Amniotic stem cell (primary cell): ENCODE measurements at regions not wholly inside any gene's neighbourhood (a gene's known extent, or its start where the extent isn't known, plus 50 kb on each side); places are given as distances from the start of the nearest gene placed in this dataset.
A peak's percentile ranks its signal among the peaks of the same experiment; 100 is the strongest.
"Not testable (repeated sequence)": the region's sequence is repeated elsewhere in the genome, so short reads cannot be mapped to it uniquely, and the experiment has no call there.

Experiments
- DNase-seq: peaks from one replicate; lab custom pipeline; 2025; lab: John Stamatoyannopoulos, UW

DNA sequence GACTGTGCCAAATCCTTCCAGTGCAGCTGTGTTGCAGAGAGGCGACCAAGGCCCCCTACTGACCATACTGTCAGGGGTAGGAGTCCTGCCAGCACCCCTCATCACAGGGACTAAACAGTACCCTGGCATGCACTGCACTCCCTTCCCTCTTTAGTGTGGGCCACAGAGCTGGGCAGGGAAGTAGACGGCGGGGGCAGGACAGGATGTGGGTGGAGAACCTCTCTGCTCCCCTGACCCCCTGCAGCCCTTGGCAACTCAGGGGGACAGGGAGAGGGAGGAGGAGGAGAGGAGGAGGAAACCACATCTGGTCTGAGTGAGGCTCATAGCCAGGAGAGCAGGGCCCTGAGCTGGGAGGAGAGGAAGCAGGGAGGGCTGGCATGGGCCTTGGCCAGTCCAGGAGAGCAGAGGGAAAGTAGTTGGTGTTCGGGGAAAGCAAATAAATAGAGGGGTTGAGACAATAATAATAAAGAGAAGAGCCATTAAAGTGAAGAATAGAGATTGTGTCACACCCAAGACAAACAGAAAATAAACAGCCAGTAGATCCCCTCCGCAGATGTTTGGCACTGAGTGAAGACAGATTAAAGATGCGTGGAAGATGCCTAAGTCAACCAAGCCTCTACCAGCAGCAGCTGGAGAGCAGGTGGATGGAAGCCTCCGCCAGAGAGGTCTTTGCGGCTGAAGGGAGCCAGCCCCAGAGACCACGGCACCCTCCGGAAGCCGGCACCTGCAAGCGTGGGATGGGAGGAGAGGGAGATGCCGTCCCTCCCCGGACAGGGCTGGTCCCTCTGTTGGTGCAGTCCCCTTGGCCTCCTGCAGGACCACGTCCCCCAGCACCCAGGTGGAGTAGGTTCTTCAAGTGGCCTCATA lies 61.5 kb downstream of the RPUSD4 start:
- DNase-seq: no peak

DNA sequence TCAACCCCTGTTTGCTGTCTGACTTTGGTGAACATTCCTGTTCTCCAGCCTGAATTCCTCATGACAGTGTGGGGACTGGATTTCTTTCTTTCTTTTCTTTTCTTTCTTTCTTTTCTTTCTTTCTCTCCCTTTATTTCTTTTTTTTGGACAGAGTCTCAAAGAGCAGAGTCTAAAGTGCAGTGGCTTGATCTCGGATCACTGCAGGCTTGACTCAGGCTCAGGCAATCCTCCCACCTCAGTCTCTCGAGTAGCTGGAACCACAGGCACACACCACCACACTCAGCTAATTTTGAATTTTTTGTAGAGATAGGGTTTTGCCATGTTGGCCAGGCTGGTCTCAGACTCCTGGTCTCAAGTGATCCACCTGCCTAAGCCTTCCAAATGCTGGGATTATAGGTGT lies 63.1 kb downstream of the RPUSD4 start:
- no peak for DNase-seq

DNA sequence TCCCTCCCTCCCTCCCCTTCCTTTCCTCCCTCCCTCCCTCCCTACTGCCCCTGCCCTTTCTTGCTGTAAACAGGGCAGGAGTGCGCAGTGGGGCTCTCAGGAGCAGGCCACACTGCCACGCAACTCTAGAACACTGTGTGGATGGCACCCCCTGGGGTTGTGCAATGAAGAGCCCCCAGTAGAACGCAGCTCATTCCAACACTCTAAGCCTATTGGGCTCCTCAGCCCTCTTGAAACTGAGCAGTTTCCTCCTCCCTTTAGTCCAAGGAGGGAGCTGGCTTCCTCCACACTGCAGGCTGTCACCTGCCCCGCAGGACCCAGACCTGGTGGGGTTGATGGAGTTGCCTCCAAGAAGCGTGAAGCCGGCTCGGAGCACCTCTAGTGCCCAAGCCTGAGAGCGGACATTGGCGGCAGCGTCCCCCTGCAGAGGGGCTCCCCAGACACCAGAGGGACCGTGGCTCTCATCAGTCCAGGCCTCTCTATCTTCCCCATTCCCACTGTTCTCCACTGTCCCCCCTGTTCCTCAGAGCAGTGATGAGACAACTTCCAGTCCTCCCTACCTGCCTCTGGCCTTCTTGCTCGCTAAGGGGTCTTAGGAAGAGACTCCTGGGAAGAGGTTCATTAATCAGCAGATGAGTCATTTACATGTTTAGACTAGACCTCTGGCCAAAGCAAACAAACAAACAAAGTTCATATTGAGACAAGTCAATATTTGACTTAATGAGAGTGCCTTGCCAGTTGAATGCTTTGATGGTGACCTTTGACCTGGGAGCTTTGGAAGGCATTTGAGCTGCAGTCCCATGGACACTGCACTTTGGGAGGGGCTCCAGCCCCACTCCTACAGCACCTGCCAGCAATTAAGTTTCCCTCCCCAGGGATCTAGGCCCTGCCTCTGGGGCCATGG lies 64.0 kb downstream of the RPUSD4 start:
- DNase-seq: no peak

DNA sequence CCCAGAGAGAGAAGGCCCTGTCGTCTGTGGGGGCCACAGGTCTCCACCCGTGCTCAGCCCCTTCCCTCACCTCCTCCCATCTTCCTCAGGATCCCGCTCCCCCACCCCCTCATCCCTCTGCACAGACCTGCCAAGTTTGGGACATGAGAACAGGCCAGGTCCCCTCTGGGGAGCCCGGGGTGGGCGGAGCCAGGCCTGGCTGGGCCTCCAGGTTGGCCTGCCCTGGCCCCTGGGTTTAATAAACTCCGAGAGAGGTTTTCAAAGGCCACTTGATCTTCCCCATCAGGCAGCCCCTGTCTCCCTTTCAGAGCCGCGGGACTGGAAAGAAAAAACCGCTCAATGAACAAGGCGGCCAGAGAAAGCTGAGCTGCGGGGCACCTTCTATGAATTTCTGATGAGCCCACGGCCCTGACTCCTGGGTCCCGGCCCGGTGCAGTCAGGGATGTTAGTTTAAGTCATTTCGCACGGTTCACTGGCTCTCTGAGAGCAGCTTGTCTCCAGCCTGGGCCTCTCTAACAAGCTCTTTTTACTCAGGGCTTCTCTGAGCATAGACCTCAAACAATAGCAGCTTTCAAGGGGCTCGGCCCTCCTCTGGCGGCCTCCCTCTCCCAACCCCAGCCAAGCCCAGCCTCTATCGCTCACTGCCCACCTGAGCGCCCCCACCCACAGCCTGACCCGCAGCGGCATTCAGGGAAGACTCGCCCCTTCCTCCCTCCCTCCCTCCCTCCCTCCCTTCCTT lies 64.8 kb downstream of the RPUSD4 start:
- no peak for DNase-seq

DNA sequence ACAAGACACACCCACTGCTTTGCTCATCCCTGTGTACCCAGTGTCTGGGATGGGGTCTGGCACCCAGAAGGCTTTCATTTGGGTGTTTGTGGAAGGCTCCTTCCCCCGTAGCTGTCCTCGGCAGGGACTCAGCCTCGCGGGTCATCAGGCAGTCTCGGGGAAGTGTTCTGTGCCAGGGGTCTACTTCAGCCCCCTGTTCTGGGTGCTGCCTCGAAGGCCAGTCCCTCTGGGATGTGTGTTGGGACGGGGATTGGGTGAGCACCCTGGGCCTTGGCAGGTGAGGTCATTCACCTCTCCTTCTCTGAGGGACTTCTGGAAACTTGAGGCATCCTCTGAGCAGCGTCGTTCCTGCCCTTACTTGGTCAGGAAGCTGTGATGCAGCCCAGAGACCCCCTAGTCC lies 65.5 kb downstream of the RPUSD4 start:
- DNase-seq: no peak

DNA sequence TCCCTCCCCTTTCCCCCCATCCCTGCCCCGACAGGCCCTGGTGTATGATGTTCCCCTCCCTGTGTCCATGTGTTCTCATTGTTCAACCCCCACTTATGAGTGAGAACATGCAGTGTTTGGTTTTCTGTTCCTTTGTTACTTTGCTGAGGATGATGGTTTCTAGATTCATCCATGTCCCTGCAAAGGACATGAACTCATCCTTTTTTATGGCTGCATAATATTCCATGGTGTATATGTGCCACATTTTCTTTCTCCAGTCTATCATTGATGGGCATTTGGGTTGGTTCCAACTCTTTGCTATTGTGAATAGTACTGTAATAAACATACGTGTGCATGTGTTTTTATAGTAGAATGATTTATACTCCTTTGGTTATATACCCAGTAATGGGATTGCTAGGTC lies 68.0 kb downstream of the RPUSD4 start:
- DNase-seq: not testable (repeated sequence)

DNA sequence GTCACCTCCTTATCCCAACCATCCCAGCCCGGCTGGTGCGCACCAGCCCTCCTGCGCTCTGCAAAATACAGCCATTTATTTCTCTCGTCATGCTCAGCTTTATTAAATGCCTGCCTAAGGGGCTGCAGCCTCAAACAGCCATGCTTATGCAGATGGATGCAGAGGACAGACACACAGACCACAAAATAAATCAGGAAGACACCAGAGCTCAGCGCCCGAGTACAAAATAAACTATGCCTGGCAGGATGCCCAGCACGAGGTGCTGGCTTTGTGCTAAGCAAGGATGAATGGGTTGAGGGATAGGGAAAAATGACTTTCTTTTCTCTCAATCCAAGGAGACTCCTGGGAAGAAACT lies 70.5 kb downstream of the RPUSD4 start:
- DNase-seq: no peak

DNA sequence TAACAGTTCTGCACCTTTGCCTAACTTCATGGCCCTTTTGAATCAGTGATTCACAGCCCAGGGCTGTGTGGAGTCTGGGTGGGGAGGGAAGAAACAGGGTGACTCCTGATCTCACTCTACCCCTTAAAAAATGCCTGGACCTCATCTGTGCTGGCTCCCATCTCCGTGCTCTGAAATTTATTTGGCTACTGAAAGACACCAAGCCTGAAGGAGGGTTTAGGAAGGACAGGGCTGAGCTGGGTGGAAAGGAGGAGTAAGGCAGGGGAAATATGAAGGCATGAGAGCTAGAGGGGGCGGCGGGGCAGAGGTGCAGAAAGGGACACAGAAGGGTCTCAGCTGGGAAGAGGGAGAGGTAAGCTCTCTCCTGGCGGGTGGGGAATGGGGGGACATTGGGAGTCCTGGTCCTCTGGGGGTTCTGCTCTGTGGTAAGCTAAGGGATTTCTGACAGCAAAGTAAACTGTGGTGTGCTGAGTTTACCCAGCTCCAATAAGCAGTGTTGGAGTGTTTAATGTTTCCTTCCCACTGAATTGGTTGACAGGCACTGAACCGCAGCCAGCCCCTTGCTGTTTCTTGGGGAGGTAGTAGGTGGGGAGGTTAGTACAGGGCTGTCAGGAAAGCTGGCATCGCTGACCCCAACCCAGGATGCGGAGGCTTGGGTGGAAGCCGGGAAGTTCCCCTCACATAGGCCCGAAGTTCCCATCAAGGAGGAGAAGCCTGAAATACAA lies 71.1 kb downstream of the RPUSD4 start:
- no peak for DNase-seq

DNA sequence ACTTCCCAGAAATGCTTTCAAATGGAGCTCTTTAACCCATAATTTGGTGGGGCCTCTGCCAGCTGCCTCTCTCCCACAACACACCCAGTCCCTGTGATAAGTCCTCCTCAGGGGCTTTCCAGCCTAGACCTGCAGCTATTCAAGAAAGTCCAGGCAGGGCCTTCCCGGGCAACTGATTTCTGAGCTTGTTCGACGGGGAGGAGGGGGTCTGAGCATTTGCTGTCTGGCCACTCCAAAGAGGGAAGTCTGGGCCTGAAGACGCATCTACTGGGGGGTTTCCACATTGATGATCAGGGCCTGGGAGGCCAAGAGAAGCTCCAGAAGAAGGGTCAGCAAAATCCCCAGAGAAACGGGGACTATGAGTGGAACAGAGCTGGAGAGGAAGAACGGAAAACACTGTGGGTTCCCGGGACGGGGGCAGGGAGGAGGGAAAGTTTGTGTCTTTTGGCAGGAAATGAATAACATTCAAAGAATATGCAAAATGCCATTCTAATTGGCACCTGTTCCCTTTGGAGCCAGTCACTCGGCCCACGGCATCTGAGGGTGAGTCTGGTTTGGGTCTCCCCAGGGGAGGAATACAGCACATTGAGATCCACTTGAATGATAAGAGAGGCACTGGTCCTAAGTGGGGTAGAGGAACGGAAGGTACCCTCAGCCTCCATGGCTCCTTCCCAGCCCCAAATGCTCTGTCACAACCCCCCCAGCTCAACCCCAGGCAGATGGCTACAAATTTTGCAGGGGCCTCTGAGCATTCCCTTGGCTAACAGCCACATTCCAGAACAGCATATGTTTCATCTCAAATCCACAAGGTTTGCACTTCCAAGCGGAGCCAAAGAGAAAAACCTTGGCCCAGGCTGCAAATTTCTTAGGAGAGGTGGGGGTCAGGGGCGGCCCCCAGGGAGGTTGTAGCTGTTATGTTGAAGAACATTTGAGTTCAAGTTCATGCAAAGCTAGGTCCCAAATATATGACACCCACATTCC lies 72.0 kb downstream of the RPUSD4 start:
- no peak for DNase-seq

DNA sequence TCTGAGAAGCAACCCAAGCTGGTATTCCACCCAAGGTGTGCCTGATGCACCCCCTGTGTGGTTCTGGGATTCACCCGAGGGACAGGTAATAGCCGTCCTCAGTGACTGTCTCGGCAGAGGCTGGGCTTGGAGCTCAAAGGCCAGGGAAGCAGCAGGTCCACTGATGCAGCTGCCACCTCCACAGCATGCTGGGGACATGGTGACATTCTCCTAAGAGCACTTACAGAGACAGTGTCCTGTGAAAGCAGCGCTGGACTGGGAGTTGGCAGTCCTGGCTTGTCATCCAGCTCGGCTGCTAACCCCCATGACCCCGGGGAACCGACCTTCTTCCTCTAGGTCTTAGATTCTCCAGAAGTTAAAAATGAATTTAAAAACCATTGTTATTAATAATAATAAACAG lies 72.8 kb downstream of the RPUSD4 start:
- DNase-seq: no peak

DNA sequence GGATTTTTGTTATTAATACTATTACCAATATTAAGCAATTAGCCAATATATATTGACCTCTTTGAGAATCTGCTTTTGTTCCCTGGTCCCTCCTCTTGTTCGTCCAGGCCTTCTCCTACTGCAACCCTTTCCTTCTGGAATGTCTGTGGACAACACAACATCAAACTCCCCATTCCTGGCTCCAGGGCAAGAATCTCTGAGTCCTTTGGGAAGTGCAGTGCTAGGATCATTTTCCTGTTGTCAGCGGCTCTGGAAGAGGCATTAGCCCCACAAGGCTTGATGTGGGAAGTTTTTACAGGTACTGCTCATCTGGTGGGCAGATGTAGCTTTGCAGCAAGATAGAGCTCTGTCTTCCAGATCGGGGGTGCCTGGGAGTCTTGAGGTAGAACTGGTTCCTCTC lies 74.3 kb downstream of the RPUSD4 start:
- DNase-seq: no peak

DNA sequence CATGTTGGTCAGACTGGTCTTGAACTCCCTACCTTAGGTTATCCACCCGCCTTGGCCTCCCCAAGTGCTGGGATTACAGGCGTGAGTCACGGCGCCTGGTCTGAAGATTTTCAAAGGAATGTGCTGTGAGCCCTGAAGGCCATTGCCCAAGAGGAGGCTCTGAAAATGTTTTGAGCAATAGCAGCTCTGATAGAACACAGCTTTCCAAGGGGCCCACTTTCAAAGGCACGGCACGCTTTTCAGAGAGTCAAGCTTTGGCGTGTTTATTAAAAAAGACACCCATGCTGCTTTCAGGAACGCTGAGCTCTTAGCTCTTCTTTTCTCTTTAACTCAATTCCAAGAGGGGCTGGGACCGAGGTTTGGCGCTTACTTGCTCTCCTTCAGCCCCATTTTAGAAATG lies 73.8 kb upstream of the CDON start:
- DNase-seq: peak; percentile 36

DNA sequence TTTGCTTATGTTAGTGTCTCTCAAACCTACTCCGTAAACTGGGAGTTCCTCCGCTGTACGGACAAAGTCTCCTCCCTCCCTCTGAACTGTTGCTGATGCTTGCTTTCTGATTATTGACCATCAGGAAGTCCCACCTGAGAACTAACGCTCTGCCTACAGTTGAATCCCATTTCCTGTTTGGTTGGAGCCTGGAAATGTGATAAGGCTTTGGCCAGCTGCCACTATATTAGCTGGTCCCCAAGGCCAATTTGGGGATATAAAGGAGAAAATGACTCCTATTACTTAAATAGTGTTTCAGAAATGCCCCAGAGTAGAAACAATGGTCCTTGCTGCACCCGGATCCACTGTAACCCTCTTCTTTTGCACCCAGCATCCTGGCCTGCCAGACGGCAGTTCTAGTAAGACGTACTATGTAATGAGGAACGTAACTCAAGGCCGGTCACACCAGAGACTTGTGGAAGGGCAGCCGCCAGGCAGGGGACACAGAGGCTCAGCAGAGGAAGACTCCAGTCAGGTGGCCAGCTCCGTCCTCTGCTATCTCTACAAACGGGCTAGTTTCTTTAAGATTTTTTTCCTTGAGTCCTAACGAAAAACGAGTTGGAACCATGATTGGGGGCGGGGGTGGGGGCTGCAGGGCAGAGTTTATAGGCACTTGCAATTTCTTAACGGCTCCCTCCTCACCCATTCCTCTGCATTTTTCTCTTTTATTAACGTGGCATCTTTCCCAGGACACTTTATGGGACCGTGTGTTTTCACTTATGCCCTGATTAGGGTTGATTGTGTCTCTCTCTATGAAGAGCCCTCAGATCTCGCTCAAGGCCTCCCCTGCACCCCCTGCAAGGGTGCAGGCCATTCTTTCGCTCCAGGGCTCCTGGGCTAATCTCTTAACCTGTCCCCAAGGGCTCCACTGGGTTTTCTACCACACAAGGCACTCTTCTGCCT lies 72.8 kb upstream of the CDON start:
- DNase-seq: no peak

DNA sequence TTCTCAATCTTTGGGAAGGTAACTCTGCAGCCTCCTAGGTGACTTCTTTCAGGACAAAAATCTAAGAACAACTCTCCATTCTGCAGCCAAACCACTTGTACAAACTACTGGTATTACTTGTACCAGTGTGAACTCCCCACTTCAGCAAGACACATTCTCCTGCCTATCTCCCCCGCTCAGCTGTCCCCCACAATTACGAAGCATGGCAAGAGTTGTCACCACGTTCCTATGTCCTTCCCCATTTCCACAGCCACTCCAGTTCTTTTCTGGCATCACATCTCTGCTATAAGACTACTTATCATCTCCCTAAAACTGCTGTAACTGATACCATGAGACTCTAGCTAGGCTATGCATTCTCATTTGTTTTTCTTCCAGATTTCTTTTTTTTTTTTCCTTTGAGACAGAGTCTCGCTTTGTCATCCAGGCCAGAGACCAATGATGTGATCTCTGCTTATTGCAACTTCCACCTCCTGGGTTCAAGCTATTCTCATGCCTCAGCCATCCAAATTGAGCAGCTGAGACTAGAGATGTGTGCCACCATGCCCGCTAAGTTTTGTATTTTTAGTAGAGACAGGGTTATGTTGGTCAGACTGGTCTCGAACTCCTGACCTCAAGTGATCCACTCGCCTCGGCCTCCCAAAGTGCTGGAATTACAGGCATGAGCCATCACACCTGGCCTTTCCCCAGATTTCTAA lies 71.9 kb upstream of the CDON start:
- no peak for DNase-seq

DNA sequence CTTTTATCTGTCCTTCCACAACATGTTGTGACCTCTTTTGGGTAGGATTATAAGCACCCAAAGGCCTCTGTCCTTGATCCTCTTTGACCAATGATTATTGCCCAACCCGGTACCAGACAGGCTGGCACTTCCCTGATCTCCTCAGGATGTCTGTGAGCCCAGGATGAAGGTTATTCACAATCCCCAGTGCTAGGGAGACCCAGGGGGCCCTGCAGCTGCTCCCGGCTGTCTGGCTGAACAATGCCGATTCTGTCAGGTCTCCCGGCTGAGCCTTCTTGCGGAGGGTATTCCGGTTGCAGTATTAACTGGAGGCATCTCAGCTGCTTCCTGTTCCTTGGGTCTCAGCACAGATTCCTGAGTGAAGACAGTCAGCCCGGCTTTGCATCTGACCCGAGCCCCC lies 71.2 kb upstream of the CDON start:
- DNase-seq: no peak

DNA sequence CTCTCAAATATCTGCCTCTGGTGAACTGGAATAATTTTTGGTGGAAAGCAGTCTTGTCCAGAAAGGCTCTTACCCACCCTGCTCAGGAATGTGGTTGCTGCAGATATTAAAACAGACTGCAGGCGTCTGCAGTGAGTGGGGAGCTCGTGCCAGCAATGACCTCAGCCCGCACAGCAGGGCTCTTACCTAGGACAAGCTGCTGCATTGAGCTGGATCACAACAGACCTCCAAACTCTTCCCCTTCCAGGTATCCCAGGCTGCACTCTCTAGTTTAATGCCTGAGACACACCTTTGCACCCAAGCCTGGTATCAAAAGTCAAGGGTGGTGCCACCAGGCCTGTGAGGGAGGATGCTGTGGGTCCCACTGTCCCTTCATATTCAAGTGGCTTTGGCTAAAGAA lies 69.7 kb upstream of the CDON start:
- DNase-seq: no peak

DNA sequence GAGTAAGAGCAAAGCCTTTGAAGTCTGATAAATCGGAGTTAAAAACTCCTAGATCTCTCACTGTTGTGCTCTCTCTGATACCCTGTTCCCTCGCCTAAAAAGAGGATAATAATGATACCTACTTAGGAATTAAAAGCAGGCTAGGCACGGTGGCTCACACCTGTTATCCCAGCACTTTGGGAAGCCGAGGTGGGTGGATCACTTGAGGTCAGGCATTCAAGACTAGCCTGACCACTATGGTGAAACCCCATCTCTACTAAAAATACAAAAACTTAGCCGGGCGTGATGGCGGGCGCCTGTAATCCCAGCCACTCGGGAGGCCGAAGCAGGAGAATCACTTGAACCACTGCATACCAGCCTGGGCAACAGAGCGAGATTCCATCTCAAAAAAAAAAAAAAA lies 68.1 kb upstream of the CDON start:
- not testable (repeated sequence) for DNase-seq

DNA sequence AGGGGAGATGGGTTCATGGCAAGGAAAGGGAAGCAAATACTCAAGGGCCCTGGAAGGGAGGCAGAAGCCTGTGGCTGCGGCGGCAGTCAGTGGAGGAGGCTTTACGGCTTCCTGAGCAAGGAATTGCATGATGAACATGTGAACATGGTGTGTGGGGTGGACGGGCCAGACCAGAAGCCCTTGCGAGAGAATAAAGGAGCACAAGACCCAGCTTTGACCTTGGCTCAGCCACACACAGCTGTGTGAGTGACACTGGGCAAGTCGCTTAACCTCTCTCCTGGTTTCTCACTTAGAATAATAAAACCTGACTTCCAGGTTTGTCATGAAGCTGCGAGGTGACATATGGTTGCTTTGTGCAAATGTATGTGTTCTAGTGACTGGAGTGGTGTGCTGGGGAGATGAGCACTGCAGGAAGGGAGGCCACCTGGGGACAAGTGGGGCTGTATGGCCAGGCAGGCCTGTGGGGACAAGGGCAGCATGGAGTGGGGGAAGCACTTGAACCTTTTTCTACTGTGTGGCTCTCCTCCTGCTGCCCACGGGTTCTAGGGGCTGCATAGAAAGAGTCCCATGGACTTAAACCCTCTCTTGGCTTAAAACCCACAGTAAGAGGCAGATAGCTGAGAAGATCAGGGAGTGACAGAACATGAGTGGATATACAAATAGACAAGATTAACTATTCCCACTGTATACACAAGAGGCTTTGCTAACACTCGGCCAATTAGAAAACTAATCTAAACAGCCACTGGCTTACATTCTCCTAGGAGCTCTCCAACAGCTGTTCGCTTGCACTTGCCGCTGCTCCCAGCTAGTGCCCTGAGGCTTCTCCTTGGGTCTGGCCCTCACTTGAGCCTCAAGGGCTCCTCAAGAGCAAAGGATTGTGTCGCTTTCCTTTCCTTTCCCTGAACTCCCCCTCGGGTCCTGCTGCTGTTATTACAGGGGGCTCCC lies 67.3 kb upstream of the CDON start:
- DNase-seq: no peak
